ENCODE measurements at regions not wholly inside any gene's neighbourhood (a gene's known extent, or its start where the extent isn't known, plus 50 kb on each side); places are given as distances from the start of the nearest gene placed in this dataset.

- 66% methylated on average over 3 of the region's 3 CpGs for WGBS
- intact Hi-C loops (cut with DNase I): no loop called here
These were observed 637.8 kb upstream of the VSTM2A start for GRCh38 chr7:53904355-53904754.

GRCh38 chr7:53917637-53918036 is 624.5 kb upstream of the VSTM2A start:
- no peak overlapping the region for H3K4me3 ChIP-seq
- intact Hi-C loops (cut with DNase I): no loop called here
- no peak for DNase-seq (ENCODE audit: low spot score)
- no peaks in the 10 kb centered on the region for H3K4me1 ChIP-seq (replicated peaks)
- no peaks in the 10 kb centered on the region for H3K9me3 ChIP-seq
- H3K27me3 ChIP-seq (replicated peaks; ENCODE audit: insufficient read depth): no peaks in the 10 kb centered on the region
- H3K36me3 ChIP-seq: no peaks in the 10 kb centered on the region
- no peak overlapping the region for H3K27ac ChIP-seq
- no peak for TF ChIP-seq POLR2A (IDR thresholded peaks at IDR 0.05)
- no peak for TF ChIP-seq CTCF (IDR thresholded peaks at IDR 0.05)
- no peak for TF ChIP-seq POLR2AphosphoS5 (IDR thresholded peaks at IDR 0.05)
- WGBS: 91% methylated on average over 5 of the region's 5 CpGs

More at GRCh38 chr7:53904355-53904754, 637.8 kb upstream of the VSTM2A start:
- no peak overlapping the region for H3K27ac ChIP-seq
- no peaks in the 10 kb centered on the region for H3K4me1 ChIP-seq (replicated peaks)
- no peaks in the 10 kb centered on the region for H3K9me3 ChIP-seq
- no peak for DNase-seq (ENCODE audit: low spot score)
- no peak for TF ChIP-seq CTCF (IDR thresholded peaks at IDR 0.05)
- no peak for TF ChIP-seq POLR2A (IDR thresholded peaks at IDR 0.05)
- no peak for TF ChIP-seq POLR2AphosphoS5 (IDR thresholded peaks at IDR 0.05)
- H3K27me3 ChIP-seq (replicated peaks; ENCODE audit: insufficient read depth): no peaks in the 10 kb centered on the region
- no peak overlapping the region for H3K4me3 ChIP-seq
- no peaks in the 10 kb centered on the region for H3K36me3 ChIP-seq

GRCh38 chr7:53920011-53920410 is 622.2 kb upstream of the VSTM2A start:
- no peak for TF ChIP-seq CTCF (IDR thresholded peaks at IDR 0.05)
- no peak for TF ChIP-seq POLR2A (IDR thresholded peaks at IDR 0.05)
- no peak for TF ChIP-seq POLR2AphosphoS5 (IDR thresholded peaks at IDR 0.05)
- 87% methylated on average over 5 of the region's 5 CpGs for WGBS
- DNase-seq (ENCODE audit: low spot score): no peak
- Histone ChIP-seq H3K27me3 (replicated peaks; ENCODE audit: insufficient read depth) (no peaks in the 10 kb centered on the region), H3K4me1 (replicated peaks) (no peaks in the 10 kb centered on the region), H3K4me3 (no peak overlapping the region), H3K9me3 (no peaks in the 10 kb centered on the region), H3K27ac (no peak overlapping the region), H3K36me3 (no peaks in the 10 kb centered on the region)
- intact Hi-C loops (cut with DNase I): no loop called here

- Histone ChIP-seq H3K4me3 (no peak overlapping the region), H3K4me1 (replicated peaks) (no peaks in the 10 kb centered on the region), H3K27ac (no peak overlapping the region), H3K27me3 (replicated peaks; ENCODE audit: insufficient read depth) (no peaks in the 10 kb centered on the region), H3K36me3 (no peaks in the 10 kb centered on the region), H3K9me3 (no peaks in the 10 kb centered on the region)
- no peak for DNase-seq (ENCODE audit: low spot score)
- TF ChIP-seq POLR2A (IDR thresholded peaks at IDR 0.05) (no peak), CTCF (IDR thresholded peaks at IDR 0.05) (no peak), POLR2AphosphoS5 (IDR thresholded peaks at IDR 0.05) (no peak)
- intact Hi-C loops (cut with DNase I): no loop called here
- WGBS: 96% methylated on average over 3 of the region's 3 CpGs
These were observed 601.7 kb upstream of the VSTM2A start for GRCh38 chr7:53940483-53940882.

GRCh38 chr7:53947732-53948131 is 594.4 kb upstream of the VSTM2A start:
- H3K27me3 ChIP-seq (replicated peaks; ENCODE audit: insufficient read depth): no peaks in the 10 kb centered on the region
- 61% methylated on average over 6 of the region's 6 CpGs for WGBS

More at GRCh38 chr7:53947732-53948131, 594.4 kb upstream of the VSTM2A start:
- DNase-seq (ENCODE audit: low spot score): no peak
- TF ChIP-seq POLR2A (IDR thresholded peaks at IDR 0.05) (no peak), POLR2AphosphoS5 (IDR thresholded peaks at IDR 0.05) (no peak), CTCF (IDR thresholded peaks at IDR 0.05) (no peak)
- Histone ChIP-seq H3K9me3 (no peaks in the 10 kb centered on the region), H3K27ac (no peak overlapping the region), H3K4me1 (replicated peaks) (no peaks in the 10 kb centered on the region), H3K36me3 (no peaks in the 10 kb centered on the region), H3K4me3 (no peak overlapping the region)
- intact Hi-C loops (cut with DNase I): no loop called here

All from prostate gland (tissue), 2 donors.